CD14-positive monocyte (primary cell): ENCODE measurements at regions not wholly inside any gene's neighbourhood (a gene's known extent, or its start where the extent isn't known, plus 50 kb on each side); places are given as distances from the start of the nearest gene placed in this dataset.

ENCODE experiments used
- DNase-seq, 3 donors: peaks; one replicate each; pipeline ENCODE4 v3.0.0-alpha.2; 2011 to 2022
- H2AFZ ChIP-seq: 2 replicates; pipeline ENCODE4 v1.6.0; 2012; ENCODE audit warnings: mild to moderate bottlenecking, low read depth, low read length, inconsistent platforms; ENCODE audit not compliant: insufficient read depth, poor library complexity, severe bottlenecking
- H3K27ac ChIP-seq, 2 donors: 1 replicate in 1 of 2; 2 replicates in 1 of 2; pipeline ENCODE4 v1.5.1; 2012 to 2013; ENCODE audit warnings: low read length in 2 of 2, control low read depth in 1 of 2, inconsistent platforms in 1 of 2, low read depth in 1 of 2, mild to moderate bottlenecking in 1 of 2
- H3K27me3 ChIP-seq, 2 donors: one replicate each; pipeline versions ENCODE4 v1.6.0 to v1.6.1; 2011 to 2013; ENCODE audit warnings: low read length in 2 of 2; ENCODE audit not compliant: control insufficient read depth in 2 of 2, insufficient read depth in 2 of 2
- H3K36me3 ChIP-seq, 2 donors: replicated peaks in 1 of 2; 1 replicate in 1 of 2; 2 replicates in 1 of 2; pipeline versions ENCODE4 v1.5.1 to v1.6.1; 2012 to 2013; ENCODE audit warnings: low read length in 2 of 2, control low read depth in 1 of 2, inconsistent platforms in 1 of 2, mild to moderate bottlenecking in 1 of 2; ENCODE audit not compliant: insufficient read depth in 2 of 2, control insufficient read depth in 1 of 2
- H3K4me1 ChIP-seq, 2 donors: 1 replicate in 1 of 2; 2 replicates in 1 of 2; pipeline versions ENCODE4 v1.5.1 to v1.6.1; 2012 to 2013; ENCODE audit warnings: low read length in 2 of 2, control low read depth in 1 of 2, inconsistent platforms in 1 of 2, mild to moderate bottlenecking in 1 of 2, moderate library complexity in 1 of 2; ENCODE audit not compliant: insufficient read depth in 2 of 2, control insufficient read depth in 1 of 2
- H3K4me2 ChIP-seq: replicated peaks from 2 replicates; pipeline ENCODE3; 2012; ENCODE audit warnings: low read length, moderate library complexity, mild to moderate bottlenecking; ENCODE audit not compliant: poor library complexity, severe bottlenecking; ENCODE audit errors: extremely low read depth
- H3K4me3 ChIP-seq, 3 experiments: fragments of 200-600 bp in 1 of 3; sonication (generic) in 1 of 3; replicated peaks in 1 of 3; 1 replicate in 2 of 3; 2 replicates in 1 of 3; pipeline ENCODE4 v1.5.1; 2011 to 2013; ENCODE audit warnings: low read length in 3 of 3, mild to moderate bottlenecking in 3 of 3, control low read depth in 2 of 3, low read depth in 2 of 3, inconsistent platforms in 1 of 3, moderate library complexity in 1 of 3
- H3K79me2 ChIP-seq: 2 replicates; pipeline ENCODE4 v1.6.0; 2012; ENCODE audit warnings: mild to moderate bottlenecking, control low read depth, inconsistent platforms, low read length, moderate library complexity; ENCODE audit not compliant: insufficient read depth
- H3K9ac ChIP-seq: 2 replicates; pipeline ENCODE4 v1.6.0; 2017; ENCODE audit warnings: low read length, mild to moderate bottlenecking; ENCODE audit not compliant: insufficient read depth, poor library complexity, severe bottlenecking
- H3K9me3 ChIP-seq, 2 donors: replicated peaks in 1 of 2; 1 replicate in 1 of 2; 2 replicates in 1 of 2; pipeline versions ENCODE4 v1.5.1 to v1.6.1; 2012 to 2013; ENCODE audit warnings: low read length in 2 of 2, control low read depth in 1 of 2; ENCODE audit not compliant: control insufficient read depth in 1 of 2, insufficient read depth in 1 of 2
- H4K20me1 ChIP-seq: 2 replicates; pipeline ENCODE4 v1.6.0; 2012; ENCODE audit warnings: mild to moderate bottlenecking, low read length, control low read depth, moderate library complexity; ENCODE audit not compliant: insufficient read depth
- H3K27ac Mint-ChIP-seq, 7 donors: one replicate each; pipeline ENCODE4 v1.8.0; 2020; ENCODE audit warnings: mild to moderate bottlenecking in 7 of 7, mixed read lengths in 7 of 7, moderate library complexity in 6 of 7, inconsistent platforms in 2 of 7
- H3K27me3 Mint-ChIP-seq, 3 donors: one replicate each; pipeline ENCODE4 v1.8.0; 2021 to 2022; ENCODE audit warnings: low read depth in 3 of 3, mild to moderate bottlenecking in 3 of 3, mixed read lengths in 3 of 3, moderate library complexity in 3 of 3, inconsistent platforms in 1 of 3
- H3K36me3 Mint-ChIP-seq, 2 donors: one replicate each; pipeline ENCODE4 v1.8.0; 2020; ENCODE audit warnings: mixed read lengths in 2 of 2, inconsistent platforms in 1 of 2, mild to moderate bottlenecking in 1 of 2
- H3K4me1 Mint-ChIP-seq: one replicate; pipeline ENCODE4 v1.8.0; 2020; ENCODE audit warnings: mild to moderate bottlenecking, mixed read lengths
- H3K4me3 Mint-ChIP-seq, 2 donors: one replicate each; pipeline ENCODE4 v1.8.0; 2020; ENCODE audit warnings: mild to moderate bottlenecking in 2 of 2, mixed read lengths in 2 of 2, moderate library complexity in 1 of 2
- H3K9me3 Mint-ChIP-seq, 7 donors: one replicate each; pipeline ENCODE4 v1.8.0; 2020 to 2022; ENCODE audit warnings: mixed read lengths in 7 of 7, mild to moderate bottlenecking in 6 of 7, moderate library complexity in 6 of 7, inconsistent platforms in 2 of 7
- CTCF ChIP-seq: fragments of 200-600 bp; IDR thresholded peaks from one replicate; pipeline ENCODE4 v1.8.0; 2022; ENCODE audit warnings: antibody characterized with exemption, mild to moderate bottlenecking
- WGBS: methylation state at CpG from one replicate; pipeline ENCODE4 v1.1.5; 2013; ENCODE audit warnings: missing lambda C conversion rate; ENCODE audit not compliant: insufficient coverage; 5-methylcytosine and 5-hydroxymethylcytosine counted together
- intact Hi-C, 2 donors: fragments of 100-400 bp; cut with micrococcal nuclease; formaldehyde crosslinking; loops; one replicate each; pipeline versions ENCODE4 v1.15.0 to v1.15.1; 2023

DNA sequence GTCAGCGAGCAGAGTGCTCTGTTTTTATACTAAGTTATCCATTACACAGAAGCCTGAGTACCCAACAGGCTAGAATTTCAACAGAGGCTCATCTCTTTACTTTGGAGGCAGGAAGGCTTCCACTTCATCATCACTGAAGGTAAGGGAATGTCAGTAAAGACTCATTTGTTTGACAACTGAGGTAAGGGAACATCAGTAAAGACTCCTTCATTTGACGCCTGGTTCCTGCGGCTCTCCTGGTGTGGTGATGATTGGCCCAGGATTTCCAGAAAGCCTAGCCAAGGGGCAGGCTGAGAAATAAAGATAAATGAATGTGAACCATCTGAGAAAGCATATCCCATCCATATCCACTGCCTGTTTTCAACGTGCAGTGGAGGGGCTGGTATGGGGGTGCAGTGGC is 244.6 kb upstream of the ECI2 start:
- H3K36me3 Mint-ChIP-seq, result no peaks in the 10 kb centered on the region
- no peaks in the 10 kb centered on the region for H3K79me2 ChIP-seq
- H3K4me3 ChIP-seq, result no peak overlapping the region
- H2AFZ ChIP-seq, result no peak overlapping the region
- no peak for TF ChIP-seq CTCF
- H3K9me3 ChIP-seq, result peaks cover 25 to 30% of the 10 kb centered on the region in 2 donors
- H4K20me1 ChIP-seq, result no peaks in the 10 kb centered on the region
- no peak overlapping the region for H3K4me2 ChIP-seq
- H3K4me3 Mint-ChIP-seq, result no peak overlapping the region
- intact Hi-C loops, result no loop called here
- H3K4me1 Mint-ChIP-seq, result no peaks in the 10 kb centered on the region
- no peak for DNase-seq
- peaks cover 24 to 40% (median 32%) of the 10 kb centered on the region in 7 donors for H3K9me3 Mint-ChIP-seq
- H3K27ac Mint-ChIP-seq, result no peak overlapping the region
- H3K27ac ChIP-seq, result no peak overlapping the region
- no peaks in the 10 kb centered on the region for H3K4me1 ChIP-seq
- H3K27me3 Mint-ChIP-seq, result peaks cover 3 to 9% (median 8%) of the 10 kb centered on the region in 3 donors
- H3K27me3 ChIP-seq, result peaks cover 0 to 2% of the 10 kb centered on the region in 2 donors
- no peak overlapping the region for H3K9ac ChIP-seq
- no peaks in the 10 kb centered on the region for H3K36me3 ChIP-seq
- WGBS, result no CpG with 5 or more reads among the region's 4 CpGs

DNA sequence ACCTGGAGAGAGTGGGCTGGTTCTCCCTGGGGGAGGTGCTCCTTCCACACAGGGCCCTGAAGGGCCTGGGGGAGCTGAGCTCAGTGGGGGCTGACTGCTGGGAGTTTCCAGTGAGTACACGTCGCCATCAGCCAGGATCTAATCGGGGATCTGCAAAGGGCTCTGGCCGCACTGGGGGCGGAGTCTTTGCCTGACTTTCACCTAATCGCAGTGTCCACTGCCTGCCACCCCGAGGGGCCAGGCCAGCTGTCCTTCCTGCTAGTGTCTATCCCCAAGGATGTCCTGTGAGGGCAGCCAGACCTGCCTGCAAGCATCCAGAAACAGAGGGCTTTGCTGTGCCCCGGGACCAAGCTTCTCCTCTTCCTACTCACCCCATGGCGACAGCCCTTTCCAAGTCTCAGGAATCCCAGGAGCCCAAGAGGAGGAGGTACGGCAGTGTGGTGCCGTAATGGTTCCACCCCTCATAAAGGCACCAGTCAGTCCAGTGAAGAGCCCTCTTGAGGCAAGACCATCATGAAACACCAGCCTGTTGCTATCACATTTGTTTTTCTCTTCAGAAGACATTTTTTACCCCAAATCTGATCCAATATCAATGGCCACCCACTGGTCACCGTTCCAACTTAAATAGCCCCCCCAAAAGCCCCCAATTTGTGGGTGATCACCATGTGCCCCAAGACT is 243.1 kb upstream of the ECI2 start:
- Mint-ChIP-seq H3K27ac (no peak overlapping the region), H3K36me3 (no peaks in the 10 kb centered on the region)
- H3K4me2 ChIP-seq, result no peak overlapping the region

More for the DNA sequence above, 243.1 kb upstream of the ECI2 start:
- H3K4me1 ChIP-seq, result no peaks in the 10 kb centered on the region
- Mint-ChIP-seq H3K4me3 (no peak overlapping the region), H3K4me1 (no peaks in the 10 kb centered on the region), H3K9me3 (peaks cover 10 to 25% (median 18%) of the 10 kb centered on the region in 7 donors), H3K27me3 (peaks cover 6 to 9% (median 8%) of the 10 kb centered on the region in 3 donors)
- no peak overlapping the region for H3K27ac ChIP-seq
- intact Hi-C loops, result no loop called here
- WGBS, result 88% methylated on average over 12 of the region's 12 CpGs
- H3K36me3 ChIP-seq, result no peaks in the 10 kb centered on the region
- no peak for TF ChIP-seq CTCF
- H3K79me2 ChIP-seq, result no peaks in the 10 kb centered on the region
- DNase-seq, result no peak
- no peak overlapping the region for H3K9ac ChIP-seq
- H3K27me3 ChIP-seq, result peaks cover 0 to 2% of the 10 kb centered on the region in 2 donors
- no peaks in the 10 kb centered on the region for H4K20me1 ChIP-seq
- no peak overlapping the region for H2AFZ ChIP-seq
- H3K4me3 ChIP-seq, result no peak overlapping the region
- peaks cover 11 to 15% of the 10 kb centered on the region in 2 donors for H3K9me3 ChIP-seq
